H9 (cell line): ENCODE measurements at regions not wholly inside any gene's neighbourhood (a gene's known extent, or its start where the extent isn't known, plus 50 kb on each side); places are given as distances from the start of the nearest gene placed in this dataset.

Experiments
- DNase-seq: peaks from one replicate; pipeline ENCODE4 v3.0.0-alpha.2; 2017
- H2AFZ ChIP-seq: one replicate; pipeline ENCODE4 v1.6.1; 2013; ENCODE audit warnings: mild to moderate bottlenecking, low read length, control low read depth, moderate library complexity
- H2AK5ac ChIP-seq: 2 replicates; pipeline ENCODE4 v1.6.1; 2013; ENCODE audit warnings: low read length, control low read depth, mixed read lengths; ENCODE audit not compliant: insufficient read length
- H2BK120ac ChIP-seq: one replicate; pipeline ENCODE4 v1.6.1; 2013; ENCODE audit warnings: low read depth, mild to moderate bottlenecking, low read length, control low read depth, inconsistent platforms; ENCODE audit not compliant: poor library complexity, severe bottlenecking
- H2BK12ac ChIP-seq: 2 replicates; pipeline ENCODE4 v1.6.1; 2013; ENCODE audit warnings: low read length, control low read depth, mixed read lengths, low read depth; ENCODE audit not compliant: insufficient read length
- H2BK15ac ChIP-seq: 2 replicates; pipeline ENCODE4 v1.6.1; 2013; ENCODE audit warnings: low read depth, low read length, control low read depth
- H2BK20ac ChIP-seq: one replicate; pipeline ENCODE4 v1.6.1; 2013; ENCODE audit warnings: low read depth, mild to moderate bottlenecking, low read length, control low read depth, inconsistent platforms; ENCODE audit not compliant: poor library complexity, severe bottlenecking
- H2BK5ac ChIP-seq: 2 replicates; pipeline ENCODE4 v1.6.1; 2013; ENCODE audit warnings: low read length, control low read depth, mixed read lengths; ENCODE audit not compliant: insufficient read length
- H3K14ac ChIP-seq: 2 replicates; pipeline ENCODE4 v1.6.1; 2013; ENCODE audit warnings: low read length, control low read depth; ENCODE audit not compliant: insufficient read depth
- H3K18ac ChIP-seq: 2 replicates; pipeline ENCODE4 v1.6.1; 2013; ENCODE audit warnings: low read depth, mild to moderate bottlenecking, mixed read lengths, low read length, control low read depth; ENCODE audit not compliant: insufficient read length
- H3K23ac ChIP-seq: 2 replicates; pipeline ENCODE4 v1.6.1; 2013; ENCODE audit warnings: low read length, control low read depth, mixed read lengths, low read depth; ENCODE audit not compliant: insufficient read length
- H3K23me2 ChIP-seq: 2 replicates; pipeline ENCODE4 v1.6.1; 2013; ENCODE audit warnings: low read depth, mild to moderate bottlenecking, mixed read lengths, low read length, control low read depth; ENCODE audit not compliant: insufficient read length, poor library complexity, severe bottlenecking
- H3K27ac ChIP-seq: 2 replicates; pipeline ENCODE4 v1.5.1; 2013; ENCODE audit warnings: low read length, control low read depth, mixed read lengths, low read depth; ENCODE audit not compliant: insufficient read length
- H3K27me3 ChIP-seq: 2 replicates; pipeline ENCODE4 v1.6.1; 2013; ENCODE audit warnings: low read length, control low read depth, inconsistent platforms; ENCODE audit not compliant: insufficient read depth
- H3K4ac ChIP-seq: 2 replicates; pipeline ENCODE4 v1.6.1; 2013; ENCODE audit warnings: low read depth, mild to moderate bottlenecking, control low read depth, inconsistent platforms, low read length, moderate library complexity
- H3K4me1 ChIP-seq: 2 replicates; pipeline ENCODE4 v1.6.1; 2013; ENCODE audit warnings: low read length, control low read depth, inconsistent platforms; ENCODE audit not compliant: insufficient read depth
- H3K4me2 ChIP-seq: 2 replicates; pipeline ENCODE4 v1.6.1; 2013; ENCODE audit warnings: low read length, control low read depth, mixed read lengths; ENCODE audit not compliant: insufficient read length, insufficient read depth
- H3K56ac ChIP-seq: 2 replicates; pipeline ENCODE4 v1.6.1; 2013; ENCODE audit warnings: low read depth, mild to moderate bottlenecking, mixed read lengths, low read length, control low read depth; ENCODE audit not compliant: insufficient read length
- H3K79me1 ChIP-seq: 2 replicates; pipeline ENCODE4 v1.6.1; 2013; ENCODE audit warnings: low read depth, mild to moderate bottlenecking, moderate library complexity, low read length, control low read depth, inconsistent platforms; ENCODE audit not compliant: insufficient read depth, poor library complexity, severe bottlenecking
- H3K79me2 ChIP-seq: 2 replicates; pipeline ENCODE4 v1.6.1; 2013; ENCODE audit warnings: low read length, control low read depth, inconsistent platforms; ENCODE audit not compliant: insufficient read depth
- H3K9ac ChIP-seq: 2 replicates; pipeline ENCODE4 v1.6.1; 2013; ENCODE audit warnings: low read length, control low read depth, mixed read lengths; ENCODE audit not compliant: insufficient read length; ENCODE audit errors: extremely low read depth
- H3K9me3 ChIP-seq: one replicate; pipeline ENCODE4 v1.6.1; 2013; ENCODE audit warnings: low read depth, low read length, inconsistent platforms; ENCODE audit not compliant: control insufficient read depth
- H3T11ph ChIP-seq: one replicate; pipeline ENCODE4 v1.6.1; 2013; ENCODE audit warnings: mild to moderate bottlenecking, low read length, control low read depth, inconsistent platforms
- H4K20me1 ChIP-seq: one replicate; pipeline ENCODE4 v1.6.1; 2013; ENCODE audit not compliant: control insufficient read depth, insufficient read length, insufficient read depth
- H4K5ac ChIP-seq: 2 replicates; pipeline ENCODE4 v1.6.1; 2013; ENCODE audit warnings: low read depth, mild to moderate bottlenecking, mixed read lengths, low read length, control low read depth; ENCODE audit not compliant: insufficient read length
- H4K8ac ChIP-seq: replicated peaks from 2 replicates; pipeline ENCODE4 v1.6.1; 2013; ENCODE audit warnings: low read length, control low read depth, mixed read lengths, low read depth; ENCODE audit not compliant: insufficient read length
- H4K91ac ChIP-seq: 2 replicates; pipeline ENCODE4 v1.6.1; 2013; ENCODE audit warnings: low read depth, mild to moderate bottlenecking, moderate library complexity, mixed read lengths, low read length, control low read depth; ENCODE audit not compliant: insufficient read length
- H3K27ac Mint-ChIP-seq, 3 experiments: 2 replicates in 2 of 3; 3 replicates in 1 of 3; pipeline ENCODE4 v1.8.0; 2020 to 2021; ENCODE audit warnings: mixed read lengths in 3 of 3, mild to moderate bottlenecking in 1 of 3, moderate library complexity in 1 of 3
- H3K27me3 Mint-ChIP-seq: 2 replicates; pipeline ENCODE4 v1.8.0; 2021; ENCODE audit warnings: low read depth, mild to moderate bottlenecking, moderate library complexity, mixed read lengths
- H3K36me3 Mint-ChIP-seq, 3 experiments: 2 replicates in 2 of 3; 3 replicates in 1 of 3; pipeline ENCODE4 v1.8.0; 2020 to 2021; ENCODE audit warnings: low read depth in 3 of 3, mixed read lengths in 3 of 3; ENCODE audit not compliant: insufficient read depth in 1 of 3
- H3K4me1 Mint-ChIP-seq, 2 experiments: 2 replicates each; pipeline ENCODE4 v1.8.0; 2020; ENCODE audit warnings: mixed read lengths in 2 of 2
- H3K4me3 Mint-ChIP-seq, 2 experiments: 2 replicates in 1 of 2; 3 replicates in 1 of 2; pipeline ENCODE4 v1.8.0; 2020 to 2021; ENCODE audit warnings: mild to moderate bottlenecking in 2 of 2, mixed read lengths in 2 of 2, moderate library complexity in 1 of 2
- H3K9me3 Mint-ChIP-seq, 2 experiments: 2 replicates in 1 of 2; 3 replicates in 1 of 2; pipeline ENCODE4 v1.8.0; 2020; ENCODE audit warnings: mild to moderate bottlenecking in 2 of 2, mixed read lengths in 2 of 2, moderate library complexity in 1 of 2
- WGBS: extraction: QIAGEN DNeasy Blood & Tissue Kit; methylation state at CpG from one replicate; pipeline ENCODE4 v1.1.7; 2013; ENCODE audit warnings: missing lambda C conversion rate, low lambda C conversion rate, mixed read lengths; ENCODE audit not compliant: insufficient read length; ENCODE audit errors: extremely low coverage; 5-methylcytosine and 5-hydroxymethylcytosine counted together
- TF ChIP-seq, protein P1 (sequence below): fragments of 200-600 bp; sonication (generic); conservative IDR thresholded peaks from 3 replicates; pipeline ENCODE4 v1.8.0; 2021; ENCODE audit warnings: antibody characterized with exemption, mild to moderate bottlenecking

DNA sequence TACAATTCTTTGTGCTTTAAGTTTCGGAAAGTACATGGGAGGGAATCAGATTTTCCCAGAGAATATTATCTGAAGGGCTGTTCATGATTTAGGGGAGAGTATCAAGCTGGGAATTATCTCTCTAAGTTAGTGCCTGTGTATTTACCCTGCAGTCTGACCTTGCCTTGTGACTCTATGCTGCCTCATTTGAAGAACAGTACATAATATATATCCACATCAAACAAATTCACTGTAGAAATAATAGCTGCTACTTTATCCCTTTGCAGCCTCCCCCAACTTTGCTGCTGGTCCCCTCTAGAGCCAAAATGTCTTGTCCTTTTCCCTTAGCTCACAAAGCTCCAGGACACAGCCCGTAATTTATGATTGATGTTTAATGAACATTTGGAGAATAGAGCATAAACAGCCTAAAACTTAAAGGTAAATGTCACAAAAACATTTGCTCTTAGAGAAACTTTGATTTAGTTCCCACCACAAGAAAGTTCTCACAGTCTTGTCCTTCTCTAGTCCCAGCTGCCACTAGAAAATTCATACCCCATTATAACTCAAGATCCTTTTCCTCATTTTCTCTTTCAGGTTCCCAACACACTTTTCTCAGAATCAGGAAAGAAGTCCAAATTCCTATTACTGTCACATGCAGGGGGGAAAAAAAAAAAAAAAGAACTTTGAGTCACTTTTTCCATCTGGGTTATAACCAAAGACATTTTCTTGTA, 1009.6 kb downstream of the FLRT2 start:
- H3K56ac ChIP-seq = no peak overlapping the region
- H4K8ac ChIP-seq = no peak overlapping the region
- TF ChIP-seq, protein P1, sequence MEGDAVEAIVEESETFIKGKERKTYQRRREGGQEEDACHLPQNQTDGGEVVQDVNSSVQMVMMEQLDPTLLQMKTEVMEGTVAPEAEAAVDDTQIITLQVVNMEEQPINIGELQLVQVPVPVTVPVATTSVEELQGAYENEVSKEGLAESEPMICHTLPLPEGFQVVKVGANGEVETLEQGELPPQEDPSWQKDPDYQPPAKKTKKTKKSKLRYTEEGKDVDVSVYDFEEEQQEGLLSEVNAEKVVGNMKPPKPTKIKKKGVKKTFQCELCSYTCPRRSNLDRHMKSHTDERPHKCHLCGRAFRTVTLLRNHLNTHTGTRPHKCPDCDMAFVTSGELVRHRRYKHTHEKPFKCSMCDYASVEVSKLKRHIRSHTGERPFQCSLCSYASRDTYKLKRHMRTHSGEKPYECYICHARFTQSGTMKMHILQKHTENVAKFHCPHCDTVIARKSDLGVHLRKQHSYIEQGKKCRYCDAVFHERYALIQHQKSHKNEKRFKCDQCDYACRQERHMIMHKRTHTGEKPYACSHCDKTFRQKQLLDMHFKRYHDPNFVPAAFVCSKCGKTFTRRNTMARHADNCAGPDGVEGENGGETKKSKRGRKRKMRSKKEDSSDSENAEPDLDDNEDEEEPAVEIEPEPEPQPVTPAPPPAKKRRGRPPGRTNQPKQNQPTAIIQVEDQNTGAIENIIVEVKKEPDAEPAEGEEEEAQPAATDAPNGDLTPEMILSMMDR = no peak
- H3K18ac ChIP-seq = no peak overlapping the region
- H3K23me2 ChIP-seq = no peaks in the 10 kb centered on the region
- H3K27me3 Mint-ChIP-seq = peaks cover 2% of the 10 kb centered on the region; the same call in 1 of the 2 replicates
- H3K4ac ChIP-seq = no peak overlapping the region
- H3K27me3 ChIP-seq = no peaks in the 10 kb centered on the region
- no peaks in the 10 kb centered on the region for H3K79me1 ChIP-seq
- H2BK12ac ChIP-seq = no peak overlapping the region
- no peak overlapping the region for H3T11ph ChIP-seq
- no peak overlapping the region for H2BK5ac ChIP-seq
- no peak overlapping the region for H3K27ac ChIP-seq
- H4K5ac ChIP-seq = no peak overlapping the region
- H3K4me3 Mint-ChIP-seq = no peak overlapping the region
- H2BK20ac ChIP-seq = no peak overlapping the region
- H3K4me2 ChIP-seq = no peak overlapping the region
- no peaks in the 10 kb centered on the region for H3K9me3 Mint-ChIP-seq
- H3K36me3 Mint-ChIP-seq = no peaks in the 10 kb centered on the region
- DNase-seq = no peak
- no peaks in the 10 kb centered on the region for H4K20me1 ChIP-seq
- H3K23ac ChIP-seq = no peak overlapping the region
- no peak overlapping the region for H2BK15ac ChIP-seq
- no peaks in the 10 kb centered on the region for H3K4me1 Mint-ChIP-seq
- H3K4me1 ChIP-seq = no peaks in the 10 kb centered on the region
- no peak overlapping the region for H2BK120ac ChIP-seq
- H2AK5ac ChIP-seq = no peak overlapping the region
- no peak overlapping the region for H2AFZ ChIP-seq
- no peaks in the 10 kb centered on the region for H3K9me3 ChIP-seq
- no peak overlapping the region for H3K14ac ChIP-seq
- no peak overlapping the region for H4K91ac ChIP-seq
- WGBS = no CpG with 5 or more reads among the region's 2 CpGs
- no peaks in the 10 kb centered on the region for H3K79me2 ChIP-seq
- H3K27ac Mint-ChIP-seq = no peak overlapping the region
- H3K9ac ChIP-seq = no peak overlapping the region
